NCI-H2227 (cell line): ENCODE measurements at regions not wholly inside any gene's neighbourhood (a gene's known extent, or its start where the extent isn't known, plus 50 kb on each side); places are given as distances from the start of the nearest gene placed in this dataset.

Experiments
- DNase-seq: peaks from one replicate; lab custom pipeline; 2025; ENCODE audit not compliant: unreplicated experiment; lab: John Stamatoyannopoulos, UW

GRCh38 chr13:50592412-50593155 is 250.9 kb downstream of the DLEU7 start:
- DNase-seq: no peak

- DNase-seq: no peak
Measured at GRCh38 chr13:50593207-50593606, 250.3 kb downstream of the DLEU7 start.

- DNase-seq: no peak
Measured at GRCh38 chr13:50594276-50595051, 249.0 kb downstream of the DLEU7 start.

- no peak for DNase-seq
Measured at GRCh38 chr13:50595196-50595595, 248.3 kb downstream of the DLEU7 start.

- no peak for DNase-seq
Measured at GRCh38 chr13:50596156-50596555, 247.3 kb downstream of the DLEU7 start.

GRCh38 chr13:50596776-50597203 is 246.7 kb downstream of the DLEU7 start:
- no peak for DNase-seq

GRCh38 chr13:50598338-50598737 is 245.2 kb downstream of the DLEU7 start:
- DNase-seq: no peak

GRCh38 chr13:50599046-50599445 is 244.4 kb downstream of the DLEU7 start:
- DNase-seq: no peak

- DNase-seq: no peak
Measured at GRCh38 chr13:50599927-50600326, 243.6 kb downstream of the DLEU7 start.

GRCh38 chr13:50608370-50608769 is 235.1 kb downstream of the DLEU7 start:
- no peak for DNase-seq

GRCh38 chr13:50609011-50609410 is 234.5 kb downstream of the DLEU7 start:
- DNase-seq: no peak

- DNase-seq: no peak
Measured at GRCh38 chr13:50610238-50610637, 233.3 kb downstream of the DLEU7 start.

GRCh38 chr13:50611117-50611781 is 232.2 kb downstream of the DLEU7 start:
- no peak for DNase-seq

- no peak for DNase-seq
Measured at GRCh38 chr13:50612717-50613116, 230.8 kb downstream of the DLEU7 start.

- no peak for DNase-seq
Measured at GRCh38 chr13:50613356-50613831, 230.1 kb downstream of the DLEU7 start.

- DNase-seq: no peak
Measured at GRCh38 chr13:50615234-50615633, 228.3 kb downstream of the DLEU7 start.

- DNase-seq: no peak
Measured at GRCh38 chr13:50616101-50616500, 227.4 kb downstream of the DLEU7 start.

GRCh38 chr13:50617134-50617721 is 226.3 kb downstream of the DLEU7 start:
- DNase-seq: no peak

- no peak for DNase-seq
Measured at GRCh38 chr13:50618206-50618605, 225.3 kb downstream of the DLEU7 start.

GRCh38 chr13:50626101-50626547 is 217.4 kb downstream of the DLEU7 start:
- no peak for DNase-seq

- DNase-seq: no peak
Measured at GRCh38 chr13:50627111-50627510, 216.4 kb downstream of the DLEU7 start.
